ENCODE measurements at regions not wholly inside any gene's neighbourhood (a gene's known extent, or its start where the extent isn't known, plus 50 kb on each side); places are given as distances from the start of the nearest gene placed in this dataset.

- TF ChIP-seq POLR2AphosphoS5 (IDR thresholded peaks at IDR 0.05) (no peak), POLR2A (IDR thresholded peaks at IDR 0.05) (no peak), EP300 (IDR thresholded peaks at IDR 0.05) (no peak)
- TF ChIP-seq, protein P1, sequence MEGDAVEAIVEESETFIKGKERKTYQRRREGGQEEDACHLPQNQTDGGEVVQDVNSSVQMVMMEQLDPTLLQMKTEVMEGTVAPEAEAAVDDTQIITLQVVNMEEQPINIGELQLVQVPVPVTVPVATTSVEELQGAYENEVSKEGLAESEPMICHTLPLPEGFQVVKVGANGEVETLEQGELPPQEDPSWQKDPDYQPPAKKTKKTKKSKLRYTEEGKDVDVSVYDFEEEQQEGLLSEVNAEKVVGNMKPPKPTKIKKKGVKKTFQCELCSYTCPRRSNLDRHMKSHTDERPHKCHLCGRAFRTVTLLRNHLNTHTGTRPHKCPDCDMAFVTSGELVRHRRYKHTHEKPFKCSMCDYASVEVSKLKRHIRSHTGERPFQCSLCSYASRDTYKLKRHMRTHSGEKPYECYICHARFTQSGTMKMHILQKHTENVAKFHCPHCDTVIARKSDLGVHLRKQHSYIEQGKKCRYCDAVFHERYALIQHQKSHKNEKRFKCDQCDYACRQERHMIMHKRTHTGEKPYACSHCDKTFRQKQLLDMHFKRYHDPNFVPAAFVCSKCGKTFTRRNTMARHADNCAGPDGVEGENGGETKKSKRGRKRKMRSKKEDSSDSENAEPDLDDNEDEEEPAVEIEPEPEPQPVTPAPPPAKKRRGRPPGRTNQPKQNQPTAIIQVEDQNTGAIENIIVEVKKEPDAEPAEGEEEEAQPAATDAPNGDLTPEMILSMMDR (IDR thresholded peaks at IDR 0.05), result no peak
These were observed 220.6 kb upstream of the OR4E1 start for GRCh38 chr14:21894003-21894897.
